Liver (tissue), 8 donors: ENCODE measurements at regions not wholly inside any gene's neighbourhood (a gene's known extent, or its start where the extent isn't known, plus 50 kb on each side); places are given as distances from the start of the nearest gene placed in this dataset.

Experiments
- DNase-seq: peaks from one replicate; pipeline ENCODE4 v3.0.0-alpha.2; 2017; ENCODE audit warnings: low spot score
- H3K27ac ChIP-seq, 2 donors: one replicate each; pipeline ENCODE4 v1.7.0; 2013; ENCODE audit warnings: inconsistent platforms in 2 of 2, low read length in 2 of 2, control low read depth in 1 of 2, low read depth in 1 of 2, mild to moderate bottlenecking in 1 of 2
- H3K27me3 ChIP-seq, 4 donors: one replicate each; pipeline versions ENCODE4 v1.6.1 to v1.7.0; 2013; ENCODE audit warnings: low read length in 3 of 4, inconsistent platforms in 1 of 4, mild to moderate bottlenecking in 1 of 4, moderate library complexity in 1 of 4; ENCODE audit not compliant: control insufficient read depth in 4 of 4, insufficient read depth in 4 of 4
- H3K36me3 ChIP-seq, 4 donors: one replicate each; pipeline versions ENCODE4 v1.6.1 to v1.7.0; 2013; ENCODE audit warnings: low read length in 3 of 4, mild to moderate bottlenecking in 3 of 4, low read depth in 1 of 4, moderate library complexity in 1 of 4; ENCODE audit not compliant: control insufficient read depth in 4 of 4, insufficient read depth in 3 of 4
- H3K4me1 ChIP-seq, 4 donors: one replicate each; pipeline versions ENCODE4 v1.6.1 to v1.7.0; 2013; ENCODE audit warnings: low read length in 3 of 4, mild to moderate bottlenecking in 3 of 4, moderate library complexity in 1 of 4; ENCODE audit not compliant: control insufficient read depth in 4 of 4, insufficient read depth in 4 of 4
- H3K4me3 ChIP-seq, 3 donors: one replicate each; pipeline versions ENCODE4 v1.6.1 to v1.7.0; 2013; ENCODE audit warnings: low read length in 3 of 3, control low read depth in 1 of 3, low read depth in 1 of 3, mild to moderate bottlenecking in 1 of 3
- H3K9ac ChIP-seq, 2 donors: one replicate each; pipeline ENCODE4 v1.7.0; 2013; ENCODE audit warnings: low read length in 2 of 2, mild to moderate bottlenecking in 2 of 2, moderate library complexity in 2 of 2, control low read depth in 1 of 2, low read depth in 1 of 2
- H3K9me3 ChIP-seq, 4 donors: one replicate each; pipeline versions ENCODE4 v1.6.1 to v1.7.0; 2013; ENCODE audit warnings: low read length in 3 of 4; ENCODE audit not compliant: control insufficient read depth in 4 of 4
- CTCF ChIP-seq: fragments of 150-350 bp; IDR thresholded peaks from 2 replicates; pipeline ENCODE4 v1.5.1; 2017; ENCODE audit warnings: improper control_type of control experiment, low read depth, low read length; ENCODE audit not compliant: missing input control
- EGR1 ChIP-seq, 2 donors: IDR thresholded peaks; 2 replicates each; pipeline ENCODE4 v1.6.1; 2016 to 2018; ENCODE audit warnings: antibody characterized with exemption in 2 of 2, low read depth in 2 of 2
- GABPA ChIP-seq, 2 donors: IDR thresholded peaks in 1 of 2; conservative IDR thresholded peaks in 1 of 2; 2 replicates each; pipeline ENCODE4 v1.6.1; 2016; ENCODE audit warnings: antibody characterized with exemption in 2 of 2, mild to moderate bottlenecking in 1 of 2, moderate library complexity in 1 of 2
- HNF4A ChIP-seq, 2 donors: conservative IDR thresholded peaks; 2 replicates each; pipeline ENCODE4 v1.6.1; 2016; ENCODE audit warnings: antibody characterized with exemption in 2 of 2, mild to moderate bottlenecking in 2 of 2
- HNF4G ChIP-seq: IDR thresholded peaks from 2 replicates; pipeline ENCODE4 v1.6.1; 2016; ENCODE audit warnings: antibody characterized with exemption
- NR2F2 ChIP-seq: IDR thresholded peaks from 2 replicates; pipeline ENCODE4 v1.6.1; 2016; ENCODE audit warnings: antibody characterized with exemption
- RAD21 ChIP-seq, 2 donors: IDR thresholded peaks; 2 replicates each; pipeline ENCODE4 v1.6.1; 2016; ENCODE audit warnings: antibody characterized with exemption in 2 of 2, mild to moderate bottlenecking in 2 of 2
- REST ChIP-seq: IDR thresholded peaks from 2 replicates; pipeline ENCODE4 v1.6.1; 2016; ENCODE audit warnings: antibody characterized with exemption, mild to moderate bottlenecking
- RXRA ChIP-seq, 2 donors: IDR thresholded peaks; 2 replicates each; pipeline ENCODE4 v1.6.1; 2017 to 2018; ENCODE audit warnings: antibody characterized with exemption in 2 of 2, mild to moderate bottlenecking in 1 of 2
- TAF1 ChIP-seq: conservative IDR thresholded peaks from 2 replicates; pipeline ENCODE4 v1.6.1; 2016; ENCODE audit warnings: antibody characterized with exemption, mild to moderate bottlenecking
- ZBTB33 ChIP-seq: IDR thresholded peaks from 2 replicates; pipeline ENCODE4 v1.6.1; 2016; ENCODE audit warnings: antibody characterized with exemption
- WGBS: extraction: QIAGEN DNeasy Blood & Tissue Kit; methylation state at CpG from one replicate; pipeline ENCODE4 v1.1.7; 2013; 5-methylcytosine and 5-hydroxymethylcytosine counted together
- TF ChIP-seq, protein P1 (sequence below): IDR thresholded peaks from 2 replicates; pipeline ENCODE4 v1.6.1; 2016; ENCODE audit warnings: antibody characterized with exemption
- donor health status: healthy.
- donor health status: healthy.
- donor health status: healthy.
- donor health status: healthy.
- donor health status: healthy.

GRCh38 chr13:103192511-103193135, 126.4 kb upstream of the SLC10A2 start:
- WGBS = 73% methylated on average over 1 of the region's 1 CpG
- H3K4me1 ChIP-seq = peaks cover 0 to 4% (median 0%) of the 10 kb centered on the region in 4 donors
- DNase-seq = no peak

GRCh38 chr13:103190841-103191240, 124.6 kb upstream of the SLC10A2 start:
- no peak overlapping the region for H3K9ac ChIP-seq
- no peak overlapping the region for H3K27ac ChIP-seq
- no peak for TF ChIP-seq TAF1
- TF ChIP-seq RXRA (IDR thresholded peaks at IDR 0.05) = no peak
- no peak for TF ChIP-seq CTCF
- no peak for TF ChIP-seq RAD21 (IDR thresholded peaks at IDR 0.05)
- TF ChIP-seq NR2F2 = no peak
- no peak for TF ChIP-seq HNF4G
- TF ChIP-seq, protein P1, sequence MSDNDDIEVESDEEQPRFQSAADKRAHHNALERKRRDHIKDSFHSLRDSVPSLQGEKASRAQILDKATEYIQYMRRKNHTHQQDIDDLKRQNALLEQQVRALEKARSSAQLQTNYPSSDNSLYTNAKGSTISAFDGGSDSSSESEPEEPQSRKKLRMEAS = no peak
- TF ChIP-seq GABPA (IDR thresholded peaks at IDR 0.05 in 1 of 2, conservative IDR thresholded peaks at IDR 0.05 in 1 of 2) = no peak
- TF ChIP-seq REST = no peak
- TF ChIP-seq HNF4A (conservative IDR thresholded peaks at IDR 0.05) = no peak
- no peak for TF ChIP-seq ZBTB33
- no peaks in the 10 kb centered on the region for H3K9me3 ChIP-seq
- no peaks in the 10 kb centered on the region for H3K27me3 ChIP-seq
- peaks cover 0 to 4% (median 0%) of the 10 kb centered on the region in 4 donors for H3K4me1 ChIP-seq
- no peak for DNase-seq
- 54% methylated on average over 1 of the region's 1 CpG for WGBS
- H3K4me3 ChIP-seq = no peak overlapping the region
- H3K36me3 ChIP-seq = no peaks in the 10 kb centered on the region

More at GRCh38 chr13:103192511-103193135, 126.4 kb upstream of the SLC10A2 start:
- Histone ChIP-seq H3K27ac (no peak overlapping the region), H3K27me3 (no peaks in the 10 kb centered on the region), H3K4me3 (no peak overlapping the region), H3K9me3 (no peaks in the 10 kb centered on the region), H3K36me3 (no peaks in the 10 kb centered on the region), H3K9ac (no peak overlapping the region)
- no peak for TF ChIP-seq EGR1 (IDR thresholded peaks at IDR 0.05; ENCODE audit: low read depth in 2 of 2)
- no peak for TF ChIP-seq HNF4A (conservative IDR thresholded peaks at IDR 0.05)
- no peak for TF ChIP-seq HNF4G
